ENCODE measurements at regions not wholly inside any gene's neighbourhood (a gene's known extent, or its start where the extent isn't known, plus 50 kb on each side); places are given as distances from the start of the nearest gene placed in this dataset.

DNA sequence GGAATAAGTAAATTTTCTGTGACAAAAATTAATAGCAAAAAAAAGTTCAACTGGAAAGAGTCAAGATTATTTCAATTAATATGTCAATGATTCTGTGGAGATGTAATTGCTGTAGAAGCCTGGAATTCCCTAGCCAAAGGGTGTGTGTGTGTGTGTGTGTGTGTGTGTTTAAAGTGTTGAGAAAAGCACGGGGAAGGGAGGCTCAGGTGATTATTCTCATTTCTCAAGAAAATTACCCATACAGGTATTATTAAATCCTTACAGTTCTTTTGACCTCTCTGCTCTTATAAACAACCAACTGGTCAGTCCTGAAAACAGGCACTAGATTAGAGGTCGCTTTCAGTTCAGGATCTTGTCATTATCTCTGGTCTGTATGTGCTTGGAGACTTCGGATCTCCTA lies 129.3 kb upstream of the SASH1 start:
- DNase-seq (ENCODE audit: low read depth), result no peak
- TF ChIP-seq, protein P1, sequence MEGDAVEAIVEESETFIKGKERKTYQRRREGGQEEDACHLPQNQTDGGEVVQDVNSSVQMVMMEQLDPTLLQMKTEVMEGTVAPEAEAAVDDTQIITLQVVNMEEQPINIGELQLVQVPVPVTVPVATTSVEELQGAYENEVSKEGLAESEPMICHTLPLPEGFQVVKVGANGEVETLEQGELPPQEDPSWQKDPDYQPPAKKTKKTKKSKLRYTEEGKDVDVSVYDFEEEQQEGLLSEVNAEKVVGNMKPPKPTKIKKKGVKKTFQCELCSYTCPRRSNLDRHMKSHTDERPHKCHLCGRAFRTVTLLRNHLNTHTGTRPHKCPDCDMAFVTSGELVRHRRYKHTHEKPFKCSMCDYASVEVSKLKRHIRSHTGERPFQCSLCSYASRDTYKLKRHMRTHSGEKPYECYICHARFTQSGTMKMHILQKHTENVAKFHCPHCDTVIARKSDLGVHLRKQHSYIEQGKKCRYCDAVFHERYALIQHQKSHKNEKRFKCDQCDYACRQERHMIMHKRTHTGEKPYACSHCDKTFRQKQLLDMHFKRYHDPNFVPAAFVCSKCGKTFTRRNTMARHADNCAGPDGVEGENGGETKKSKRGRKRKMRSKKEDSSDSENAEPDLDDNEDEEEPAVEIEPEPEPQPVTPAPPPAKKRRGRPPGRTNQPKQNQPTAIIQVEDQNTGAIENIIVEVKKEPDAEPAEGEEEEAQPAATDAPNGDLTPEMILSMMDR (conservative IDR thresholded peaks at IDR 0.05; ENCODE audit: low read depth, low read length), result no peak

DNA sequence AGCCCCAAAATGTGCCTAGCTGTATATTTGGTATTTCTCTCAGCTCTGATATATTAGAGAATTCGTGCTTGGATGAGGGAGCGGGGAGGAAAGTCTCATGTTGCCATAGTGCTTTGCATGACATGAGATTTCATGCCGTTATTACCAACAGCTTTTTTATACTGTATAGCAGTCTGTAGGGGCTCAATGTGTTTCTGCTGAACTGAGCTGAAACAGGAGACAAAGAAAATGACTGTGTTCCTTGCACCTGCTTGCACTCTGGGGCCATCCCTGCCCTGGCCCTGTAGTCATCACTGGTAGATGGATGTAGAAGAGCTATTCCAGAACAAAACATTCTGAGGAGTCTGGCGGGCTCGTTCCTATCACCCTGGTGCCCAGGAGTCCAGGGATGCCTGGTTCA lies 128.0 kb upstream of the SASH1 start:
- TF ChIP-seq, protein P1 (conservative IDR thresholded peaks at IDR 0.05; ENCODE audit: low read depth, low read length), result no peak
- DNase-seq (ENCODE audit: low read depth), result no peak

More for the DNA sequence above, 129.3 kb upstream of the SASH1 start:
- no peak overlapping the region for H3K4me3 ChIP-seq (ENCODE audit: low read length)

DNA sequence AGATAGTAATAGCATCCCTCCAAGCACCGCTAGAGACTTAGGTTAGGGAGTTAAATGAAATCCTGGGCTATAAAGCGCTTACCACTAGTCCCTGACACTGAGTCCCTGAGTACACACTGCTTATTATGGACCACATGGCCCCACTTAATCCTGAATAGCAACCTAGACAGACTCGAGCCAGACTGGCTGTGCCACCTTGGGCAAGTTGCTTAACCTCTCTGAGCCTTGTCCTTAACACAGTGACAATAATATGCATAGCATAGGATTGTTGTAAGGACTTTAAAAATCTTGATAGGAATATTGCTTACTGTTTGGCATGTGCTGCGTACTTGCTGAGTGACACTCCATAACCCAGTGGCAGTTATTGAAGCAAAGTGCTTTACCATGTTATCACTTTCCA lies 125.6 kb upstream of the SASH1 start:
- H3K4me3 ChIP-seq (ENCODE audit: low read length), result no peak overlapping the region
- DNase-seq (ENCODE audit: low read depth), result no peak
- TF ChIP-seq, protein P1 (conservative IDR thresholded peaks at IDR 0.05; ENCODE audit: low read depth, low read length), result no peak

More for the DNA sequence above, 128.0 kb upstream of the SASH1 start:
- H3K4me3 ChIP-seq (ENCODE audit: low read length), result no peak overlapping the region

DNA sequence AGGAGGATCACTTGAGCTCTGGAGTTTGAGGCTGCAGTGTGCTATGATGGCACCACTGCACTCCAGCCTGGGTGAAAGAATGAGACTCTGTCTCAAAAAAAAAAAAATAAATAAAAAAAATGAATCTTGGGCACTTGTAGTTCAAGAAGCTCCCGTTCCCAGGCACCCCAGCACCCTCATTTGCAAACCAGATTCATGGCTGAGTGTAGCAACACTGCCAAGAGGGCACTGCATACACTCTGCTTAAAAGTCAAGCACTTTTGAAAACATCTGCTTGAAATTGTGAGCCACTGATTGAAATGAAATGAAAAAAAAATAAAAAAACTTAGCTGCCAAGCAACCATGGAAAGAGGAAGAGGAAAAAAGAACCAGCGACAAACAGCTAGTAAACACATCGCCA lies 124.7 kb upstream of the SASH1 start:
- TF ChIP-seq, protein P1 (conservative IDR thresholded peaks at IDR 0.05; ENCODE audit: low read depth, low read length), result no peak
- DNase-seq (ENCODE audit: low read depth), result no peak
- H3K4me3 ChIP-seq (ENCODE audit: low read length), result no peak overlapping the region

DNA sequence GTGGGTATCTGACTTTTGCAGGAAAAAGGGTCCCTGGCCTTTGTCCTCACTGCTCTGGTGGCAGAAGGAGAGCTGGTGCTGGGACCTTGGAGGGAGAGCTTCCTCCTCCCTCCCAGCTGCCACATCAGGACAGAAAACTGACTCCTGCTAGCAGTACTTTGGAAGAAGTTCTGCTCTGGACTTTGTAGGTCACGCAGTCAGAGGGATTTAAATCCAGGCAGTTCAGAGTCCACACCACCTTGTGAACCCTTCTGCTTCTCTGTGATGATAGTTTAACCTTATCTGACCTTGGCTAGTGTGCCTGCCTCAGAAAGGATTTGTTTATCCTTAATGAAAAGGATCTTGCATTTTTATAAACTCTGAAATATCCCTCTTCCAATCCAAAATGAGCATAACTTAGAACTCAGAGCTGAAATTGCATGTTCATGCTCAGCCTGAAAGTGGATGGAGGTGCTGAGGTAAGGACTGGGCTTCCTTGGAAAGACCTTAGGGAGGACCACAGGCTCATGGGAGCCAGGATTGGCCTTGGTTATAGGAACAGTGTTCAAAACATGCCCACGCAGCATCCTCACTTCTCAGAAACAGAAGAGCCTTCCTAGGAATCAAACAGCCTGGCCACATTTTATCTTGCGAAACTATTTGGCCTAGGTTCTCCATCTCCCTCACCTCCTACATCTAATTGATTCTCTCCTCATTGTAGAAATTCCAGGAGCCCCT lies 123.9 kb upstream of the SASH1 start:
- TF ChIP-seq, protein P1 (conservative IDR thresholded peaks at IDR 0.05; ENCODE audit: low read depth, low read length), result no peak
- H3K4me3 ChIP-seq (ENCODE audit: low read length), result no peak overlapping the region
- no peak for DNase-seq (ENCODE audit: low read depth)

DNA sequence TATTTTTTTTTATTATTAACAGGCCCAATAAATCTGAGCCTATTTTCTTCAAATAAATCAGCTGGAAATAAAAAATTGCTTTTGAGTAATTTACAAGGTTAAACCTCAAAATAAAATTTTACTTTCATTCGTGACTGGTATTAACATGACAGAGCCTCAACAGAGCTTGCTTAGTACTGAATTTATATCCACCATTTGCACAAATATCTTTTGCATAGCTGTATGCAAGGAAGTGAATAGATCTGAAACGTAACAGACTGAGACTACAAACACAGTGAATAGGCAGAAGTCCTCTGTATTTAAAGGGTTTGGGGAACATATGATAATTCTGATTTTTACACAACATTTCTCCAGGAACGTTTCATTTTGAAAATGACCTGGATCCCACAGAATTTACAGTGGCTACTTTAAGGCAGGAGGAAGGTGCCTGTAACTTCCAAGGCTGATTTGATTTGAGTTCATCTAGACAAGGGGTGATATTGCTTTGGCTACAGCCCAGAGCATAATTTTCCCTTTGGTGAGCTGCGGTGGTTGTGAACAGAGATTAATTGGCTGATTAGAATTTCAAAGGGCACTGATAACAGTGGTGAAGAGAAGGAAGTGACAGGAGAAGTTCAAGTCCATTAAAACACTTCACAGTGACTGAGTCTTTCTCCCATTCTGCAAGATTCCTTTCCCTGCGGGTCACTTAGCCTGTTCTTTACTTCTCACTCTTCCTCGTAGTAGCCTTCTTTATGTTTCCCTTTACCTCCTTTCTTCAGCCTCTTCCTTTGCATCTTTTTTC lies 121.2 kb upstream of the SASH1 start:
- TF ChIP-seq, protein P1 (conservative IDR thresholded peaks at IDR 0.05; ENCODE audit: low read depth, low read length), result no peak
- no peak for DNase-seq (ENCODE audit: low read depth)
- no peak overlapping the region for H3K4me3 ChIP-seq (ENCODE audit: low read length)

Measured in retinal pigment epithelial cell (primary cell).